Tibial nerve (tissue), 4 donors: ENCODE measurements at regions not wholly inside any gene's neighbourhood (a gene's known extent, or its start where the extent isn't known, plus 50 kb on each side); places are given as distances from the start of the nearest gene placed in this dataset.

Source experiments
- DNase-seq, 2 donors: peaks; one replicate each; pipeline ENCODE4 v3.0.0-alpha.2; 2019; ENCODE audit warnings: low spot score in 2 of 2
- H3K27ac ChIP-seq, 4 donors: fragments of 200-600 bp; sonication (generic) in 3 of 4; one replicate each; pipeline ENCODE4 v1.5.1; 2017 to 2019; ENCODE audit warnings: mild to moderate bottlenecking in 1 of 4
- H3K27me3 ChIP-seq, 2 donors: fragments of 200-600 bp; sonication (generic) in 1 of 2; one replicate each; pipeline versions ENCODE4 v1.5.1 to v1.6.0; 2017 to 2019
- H3K36me3 ChIP-seq, 3 donors: fragments of 200-600 bp; sonication (generic); one replicate each; pipeline ENCODE4 v1.5.1; 2018 to 2019
- H3K4me1 ChIP-seq, 4 donors: fragments of 200-600 bp; sonication (generic) in 3 of 4; one replicate each; pipeline ENCODE4 v1.5.1; 2017 to 2019
- H3K4me3 ChIP-seq, 4 donors: fragments of 200-600 bp; sonication (generic) in 3 of 4; one replicate each; pipeline ENCODE4 v1.5.1; 2017 to 2019; ENCODE audit warnings: mild to moderate bottlenecking in 1 of 4, moderate library complexity in 1 of 4
- H3K9me3 ChIP-seq, 4 donors: fragments of 200-600 bp; sonication (generic) in 3 of 4; one replicate each; pipeline ENCODE4 v1.5.1; 2017 to 2019
- CTCF ChIP-seq, 5 experiments: fragments of 200-600 bp in 3 of 5; fragments of 450-650 bp in 2 of 5; sonication (generic) in 3 of 5; IDR thresholded peaks; one replicate each; pipeline ENCODE4 v1.5.1; 2016 to 2019; ENCODE audit warnings: antibody characterized with exemption in 5 of 5, mild to moderate bottlenecking in 3 of 5, moderate library complexity in 2 of 5
- EP300 ChIP-seq, 2 donors: sonication (generic); formaldehyde crosslinking; IDR thresholded peaks; one replicate each; pipeline ENCODE4 v1.6.1; 2017; ENCODE audit warnings: antibody characterized with exemption in 2 of 2, mild to moderate bottlenecking in 1 of 2
- POLR2A ChIP-seq, 2 donors: fragments of 450-650 bp; IDR thresholded peaks; one replicate each; pipeline ENCODE4 v1.6.1; 2017; ENCODE audit warnings: antibody characterized with exemption in 2 of 2, mild to moderate bottlenecking in 2 of 2, moderate library complexity in 2 of 2
- WGBS, 2 donors: methylation state at CpG; one replicate each; pipeline ENCODE4 v1.1.5; 2018; 5-methylcytosine and 5-hydroxymethylcytosine counted together

GRCh38 chr9:38186404-38187115, 117.5 kb upstream of the SHB start:
- no peak for TF ChIP-seq POLR2A (IDR thresholded peaks at IDR 0.05)
- no peak for TF ChIP-seq CTCF (IDR thresholded peaks at IDR 0.05)
- TF ChIP-seq EP300 (IDR thresholded peaks at IDR 0.05), result no peak
- Histone ChIP-seq H3K27ac (no peak overlapping the region), H3K9me3 (no peaks in the 10 kb centered on the region), H3K4me3 (no peak overlapping the region), H3K4me1 (no peaks in the 10 kb centered on the region), H3K36me3 (no peaks in the 10 kb centered on the region), H3K27me3 (no peaks in the 10 kb centered on the region)
- no peak for DNase-seq
- 52 to 61% methylated on average over 5 of the region's 5 CpGs for WGBS, 2 donors

- H3K9me3 ChIP-seq, result no peaks in the 10 kb centered on the region
- H3K4me3 ChIP-seq, result no peak overlapping the region
- no peaks in the 10 kb centered on the region for H3K27me3 ChIP-seq
- TF ChIP-seq POLR2A (IDR thresholded peaks at IDR 0.05), result no peak
- TF ChIP-seq EP300 (IDR thresholded peaks at IDR 0.05), result no peak
- no peak for TF ChIP-seq CTCF (IDR thresholded peaks at IDR 0.05)
- H3K4me1 ChIP-seq, result no peaks in the 10 kb centered on the region
- no peak overlapping the region for H3K27ac ChIP-seq
- H3K36me3 ChIP-seq, result no peaks in the 10 kb centered on the region
- WGBS, 2 donors, result 79 to 80% methylated on average over 6 of the region's 6 CpGs
- no peak for DNase-seq
Measured at GRCh38 chr9:38185647-38186403, 116.8 kb upstream of the SHB start.

- Histone ChIP-seq H3K9me3 (no peaks in the 10 kb centered on the region), H3K4me3 (no peak overlapping the region), H3K36me3 (no peaks in the 10 kb centered on the region), H3K27me3 (no peaks in the 10 kb centered on the region), H3K27ac (no peak overlapping the region), H3K4me1 (no peaks in the 10 kb centered on the region)
- no peak for TF ChIP-seq EP300 (IDR thresholded peaks at IDR 0.05)
- no peak for TF ChIP-seq CTCF (IDR thresholded peaks at IDR 0.05)
- no peak for TF ChIP-seq POLR2A (IDR thresholded peaks at IDR 0.05)
- DNase-seq, result no peak
Measured at GRCh38 chr9:38183994-38184568, 115.1 kb upstream of the SHB start.

- TF ChIP-seq POLR2A (IDR thresholded peaks at IDR 0.05) (no peak), CTCF (IDR thresholded peaks at IDR 0.05) (no peak), EP300 (IDR thresholded peaks at IDR 0.05) (no peak)
- no peaks in the 10 kb centered on the region for H3K4me1 ChIP-seq
- no peak for DNase-seq
- H3K36me3 ChIP-seq, result no peaks in the 10 kb centered on the region
- no peaks in the 10 kb centered on the region for H3K9me3 ChIP-seq
- no peak overlapping the region for H3K27ac ChIP-seq
- no peaks in the 10 kb centered on the region for H3K27me3 ChIP-seq
- no peak overlapping the region for H3K4me3 ChIP-seq
Measured at GRCh38 chr9:38182321-38182720, 113.3 kb upstream of the SHB start.

GRCh38 chr9:38181866-38182265, 112.8 kb upstream of the SHB start:
- H3K27ac ChIP-seq, result no peak overlapping the region
- H3K9me3 ChIP-seq, result no peaks in the 10 kb centered on the region
- H3K4me1 ChIP-seq, result no peaks in the 10 kb centered on the region
- no peak overlapping the region for H3K4me3 ChIP-seq
- no peak for DNase-seq
- no peak for TF ChIP-seq EP300 (IDR thresholded peaks at IDR 0.05)
- H3K27me3 ChIP-seq, result no peaks in the 10 kb centered on the region
- WGBS, 2 donors, result 75 to 83% methylated on average over 2 of the region's 2 CpGs
- no peaks in the 10 kb centered on the region for H3K36me3 ChIP-seq
